ENCODE measurements at regions not wholly inside any gene's neighbourhood (a gene's known extent, or its start where the extent isn't known, plus 50 kb on each side); places are given as distances from the start of the nearest gene placed in this dataset.

- Mint-ChIP-seq H3K27ac (no peak overlapping the region), H3K27me3 (peaks cover 12 to 39% of the 10 kb centered on the region in 2 donors), H3K9me3 (peaks cover 0 to 1% (median 0%) of the 10 kb centered on the region in 5 donors), H3K4me1 (peaks cover 6% of the 10 kb centered on the region in 3 donors), H3K4me3 (no peak overlapping the region), H3K36me3 (peaks cover 0 to 13% (median 0%) of the 10 kb centered on the region in 3 donors)
- H3K4me3 ChIP-seq (ENCODE audit: low read length), result no peak overlapping the region
- H3K9me3 ChIP-seq (ENCODE audit: low read length), result no peaks in the 10 kb centered on the region
- ChIA-PET POLR2A (no interaction called here), CTCF (no interaction called here)
- H3K27ac ChIP-seq (ENCODE audit: low read depth, low read length), result no peak overlapping the region
- no peaks in the 10 kb centered on the region for H3K27me3 ChIP-seq (ENCODE audit: insufficient read depth, low read length, poor library complexity, severe bottlenecking)
- H3K4me1 ChIP-seq (ENCODE audit: insufficient read depth, low read length), result no peaks in the 10 kb centered on the region
- DNase-seq, result no peak
- no peaks in the 10 kb centered on the region for H3K36me3 ChIP-seq (ENCODE audit: insufficient read depth, low read length)
Measured at GRCh38 chr10:4354382-4354812, 471.6 kb upstream of the AKR1E2 start.

- Mint-ChIP-seq H3K27ac (peak overlapping the region in 2 of 8 donors; percentile 5 to 24), H3K4me3 (peak overlapping the region in 1 of 7 donors; percentile 6), H3K4me1 (peaks cover 6% of the 10 kb centered on the region in 3 donors), H3K36me3 (peaks cover 0 to 13% (median 0%) of the 10 kb centered on the region in 3 donors), H3K27me3 (peaks cover 12 to 39% of the 10 kb centered on the region in 2 donors), H3K9me3 (peaks cover 0 to 1% (median 0%) of the 10 kb centered on the region in 5 donors)
- H3K36me3 ChIP-seq (ENCODE audit: insufficient read depth, low read length), result no peaks in the 10 kb centered on the region
- no peaks in the 10 kb centered on the region for H3K9me3 ChIP-seq (ENCODE audit: low read length)
- no peak for DNase-seq
- H3K4me3 ChIP-seq (ENCODE audit: low read length), result no peak overlapping the region
- H3K27ac ChIP-seq (ENCODE audit: low read depth, low read length), result no peak overlapping the region
- ChIA-PET CTCF (no interaction called here), POLR2A (no interaction called here)
- no peaks in the 10 kb centered on the region for H3K4me1 ChIP-seq (ENCODE audit: insufficient read depth, low read length)
- H3K27me3 ChIP-seq (ENCODE audit: insufficient read depth, low read length, poor library complexity, severe bottlenecking), result no peaks in the 10 kb centered on the region
Measured at GRCh38 chr10:4353964-4354363, 472.0 kb upstream of the AKR1E2 start.

GRCh38 chr10:4353059-4353655, 472.9 kb upstream of the AKR1E2 start:
- peaks cover 6% of the 10 kb centered on the region in 3 donors for H3K4me1 Mint-ChIP-seq
- H3K36me3 Mint-ChIP-seq, result peaks cover 0 to 13% (median 0%) of the 10 kb centered on the region in 3 donors
- CTCF ChIA-PET, result no interaction called here
- Histone ChIP-seq H3K9me3 (ENCODE audit: low read length) (no peaks in the 10 kb centered on the region), H3K27ac (ENCODE audit: low read depth, low read length) (no peak overlapping the region), H3K4me1 (ENCODE audit: insufficient read depth, low read length) (no peaks in the 10 kb centered on the region), H3K27me3 (ENCODE audit: insufficient read depth, low read length, poor library complexity, severe bottlenecking) (no peaks in the 10 kb centered on the region), H3K4me3 (ENCODE audit: low read length) (no peak overlapping the region), H3K36me3 (ENCODE audit: insufficient read depth, low read length) (no peaks in the 10 kb centered on the region)
- H3K4me3 Mint-ChIP-seq, result no peak overlapping the region
- DNase-seq, result no peak
- no peaks in the 10 kb centered on the region for H3K9me3 Mint-ChIP-seq
- POLR2A ChIA-PET, result no interaction called here
- H3K27ac Mint-ChIP-seq, result no peak overlapping the region
- peaks cover 12 to 39% of the 10 kb centered on the region in 2 donors for H3K27me3 Mint-ChIP-seq

GRCh38 chr10:4352414-4352961, 473.5 kb upstream of the AKR1E2 start:
- Mint-ChIP-seq H3K36me3 (peaks cover 0 to 10% (median 0%) of the 10 kb centered on the region in 3 donors), H3K27me3 (peaks cover 7 to 34% of the 10 kb centered on the region in 2 donors), H3K9me3 (no peaks in the 10 kb centered on the region), H3K27ac (no peak overlapping the region), H3K4me1 (peaks cover 6% of the 10 kb centered on the region in 3 donors), H3K4me3 (no peak overlapping the region)
- POLR2A ChIA-PET, result no interaction called here
- Histone ChIP-seq H3K4me3 (ENCODE audit: low read length) (no peak overlapping the region), H3K27me3 (ENCODE audit: insufficient read depth, low read length, poor library complexity, severe bottlenecking) (no peaks in the 10 kb centered on the region), H3K27ac (ENCODE audit: low read depth, low read length) (no peak overlapping the region), H3K4me1 (ENCODE audit: insufficient read depth, low read length) (no peaks in the 10 kb centered on the region), H3K9me3 (ENCODE audit: low read length) (no peaks in the 10 kb centered on the region), H3K36me3 (ENCODE audit: insufficient read depth, low read length) (no peaks in the 10 kb centered on the region)
- DNase-seq, result no peak
- CTCF ChIA-PET, result no interaction called here

- H3K9me3 ChIP-seq (ENCODE audit: low read length), result no peaks in the 10 kb centered on the region
- Mint-ChIP-seq H3K4me1 (peaks cover 6% of the 10 kb centered on the region in 3 donors), H3K9me3 (no peaks in the 10 kb centered on the region), H3K36me3 (peaks cover 0 to 6% (median 0%) of the 10 kb centered on the region in 3 donors), H3K27ac (no peak overlapping the region), H3K4me3 (no peak overlapping the region), H3K27me3 (peaks cover 4 to 29% of the 10 kb centered on the region in 2 donors)
- H3K4me3 ChIP-seq (ENCODE audit: low read length), result no peak overlapping the region
- no peaks in the 10 kb centered on the region for H3K36me3 ChIP-seq (ENCODE audit: insufficient read depth, low read length)
- no peak overlapping the region for H3K27ac ChIP-seq (ENCODE audit: low read depth, low read length)
- no peaks in the 10 kb centered on the region for H3K27me3 ChIP-seq (ENCODE audit: insufficient read depth, low read length, poor library complexity, severe bottlenecking)
- CTCF ChIA-PET, result no interaction called here
- H3K4me1 ChIP-seq (ENCODE audit: insufficient read depth, low read length), result no peaks in the 10 kb centered on the region
- no peak for DNase-seq
- POLR2A ChIA-PET, result no interaction called here
Measured at GRCh38 chr10:4351723-4352413, 474.1 kb upstream of the AKR1E2 start.

- ChIA-PET CTCF (no interaction called here), POLR2A (no interaction called here)
- H3K4me1 Mint-ChIP-seq, result no peaks in the 10 kb centered on the region
Measured at GRCh38 chr10:4347397-4347796, 478.6 kb upstream of the AKR1E2 start.

GRCh38 chr10:4345877-4346646, 479.9 kb upstream of the AKR1E2 start:
- no peaks in the 10 kb centered on the region for H3K27me3 ChIP-seq (ENCODE audit: insufficient read depth, low read length, poor library complexity, severe bottlenecking)
- CTCF ChIA-PET, result no interaction called here
- H3K4me1 Mint-ChIP-seq, result no peaks in the 10 kb centered on the region
- no peak overlapping the region for H3K27ac Mint-ChIP-seq
- peaks cover 0 to 8% (median 0%) of the 10 kb centered on the region in 3 donors for H3K36me3 Mint-ChIP-seq
- peaks cover 2 to 17% of the 10 kb centered on the region in 2 donors for H3K27me3 Mint-ChIP-seq
- H3K4me1 ChIP-seq (ENCODE audit: insufficient read depth, low read length), result no peaks in the 10 kb centered on the region
- no peak overlapping the region for H3K4me3 ChIP-seq (ENCODE audit: low read length)
- DNase-seq, result no peak
- H3K9me3 Mint-ChIP-seq, result peaks cover 0 to 6% (median 0%) of the 10 kb centered on the region in 5 donors
- H3K4me3 Mint-ChIP-seq, result no peak overlapping the region
- POLR2A ChIA-PET, result no interaction called here
- H3K9me3 ChIP-seq (ENCODE audit: low read length), result no peaks in the 10 kb centered on the region
- no peak overlapping the region for H3K27ac ChIP-seq (ENCODE audit: low read depth, low read length)
- H3K36me3 ChIP-seq (ENCODE audit: insufficient read depth, low read length), result no peaks in the 10 kb centered on the region

More at GRCh38 chr10:4347397-4347796, 478.6 kb upstream of the AKR1E2 start:
- Mint-ChIP-seq H3K36me3 (no peaks in the 10 kb centered on the region), H3K4me3 (no peak overlapping the region), H3K27me3 (peaks cover 0 to 25% of the 10 kb centered on the region in 2 donors), H3K27ac (no peak overlapping the region), H3K9me3 (peaks cover 0 to under 1% (median 0%) of the 10 kb centered on the region in 5 donors)
- no peak for DNase-seq
- H3K27ac ChIP-seq (ENCODE audit: low read depth, low read length), result no peak overlapping the region
- H3K4me3 ChIP-seq (ENCODE audit: low read length), result no peak overlapping the region
- no peaks in the 10 kb centered on the region for H3K27me3 ChIP-seq (ENCODE audit: insufficient read depth, low read length, poor library complexity, severe bottlenecking)
- no peaks in the 10 kb centered on the region for H3K36me3 ChIP-seq (ENCODE audit: insufficient read depth, low read length)
- H3K4me1 ChIP-seq (ENCODE audit: insufficient read depth, low read length), result no peaks in the 10 kb centered on the region
- H3K9me3 ChIP-seq (ENCODE audit: low read length), result no peaks in the 10 kb centered on the region

- DNase-seq, result no peak
- H3K36me3 Mint-ChIP-seq, result peaks cover 0 to 14% (median 0%) of the 10 kb centered on the region in 3 donors
- H3K4me1 Mint-ChIP-seq, result no peaks in the 10 kb centered on the region
- ChIA-PET POLR2A (no interaction called here), CTCF (no interaction called here)
- H3K36me3 ChIP-seq (ENCODE audit: insufficient read depth, low read length), result no peaks in the 10 kb centered on the region
- no peaks in the 10 kb centered on the region for H3K27me3 ChIP-seq (ENCODE audit: insufficient read depth, low read length, poor library complexity, severe bottlenecking)
- H3K9me3 Mint-ChIP-seq, result peaks cover 0 to 6% (median 0%) of the 10 kb centered on the region in 5 donors
- no peak overlapping the region for H3K27ac ChIP-seq (ENCODE audit: low read depth, low read length)
- no peak overlapping the region for H3K4me3 Mint-ChIP-seq
- no peak overlapping the region for H3K4me3 ChIP-seq (ENCODE audit: low read length)
- no peaks in the 10 kb centered on the region for H3K9me3 ChIP-seq (ENCODE audit: low read length)
- no peak overlapping the region for H3K27ac Mint-ChIP-seq
- H3K4me1 ChIP-seq (ENCODE audit: insufficient read depth, low read length), result no peaks in the 10 kb centered on the region
- H3K27me3 Mint-ChIP-seq, result peaks cover 6 to 15% of the 10 kb centered on the region in 2 donors
Measured at GRCh38 chr10:4344492-4344994, 481.5 kb upstream of the AKR1E2 start.

All from CD8-positive, alpha-beta memory T cell (primary cell).